Natural killer cell treated with Interleukin-12 subunit alpha and Interleukin-12 subunit beta and Interleukin-15 and Interleukin-18, amount 100 ng/mL, for 72 hours (primary cell): ENCODE measurements at regions not wholly inside any gene's neighbourhood (a gene's known extent, or its start where the extent isn't known, plus 50 kb on each side); places are given as distances from the start of the nearest gene placed in this dataset.

Source experiments
- ATAC-seq, 2 donors: fragments of 150-1000 bp; cut with Tn5 transposase in 1 of 2; sonication (Bioruptor Pico), chemical (Tn5 transposase) in 1 of 2; 2 replicates each; pipeline ENCODE4 v1.10.0; 2021
- DNase-seq: peaks from one replicate; pipeline ENCODE4 v3.0.0; 2022; ENCODE audit warnings: low spot score
- H3K27ac Mint-ChIP-seq, 2 donors: 1 replicate in 1 of 2; 2 replicates in 1 of 2; pipeline ENCODE4 v1.8.0; 2022; ENCODE audit warnings: mixed read lengths in 2 of 2, mild to moderate bottlenecking in 1 of 2, moderate library complexity in 1 of 2
- H3K27me3 Mint-ChIP-seq, 2 donors: 1 replicate in 1 of 2; 2 replicates in 1 of 2; pipeline ENCODE4 v1.8.0; 2022; ENCODE audit warnings: mixed read lengths in 2 of 2
- H3K36me3 Mint-ChIP-seq: one replicate; pipeline ENCODE4 v1.8.0; 2022; ENCODE audit warnings: mixed read lengths
- H3K4me1 Mint-ChIP-seq, 2 donors: 1 replicate in 1 of 2; 2 replicates in 1 of 2; pipeline ENCODE4 v1.8.0; 2022; ENCODE audit warnings: low read depth in 2 of 2, mixed read lengths in 2 of 2, mild to moderate bottlenecking in 1 of 2
- H3K4me3 Mint-ChIP-seq: one replicate; pipeline ENCODE4 v1.8.0; 2022; ENCODE audit warnings: mixed read lengths
- H3K9me3 Mint-ChIP-seq: 2 replicates; pipeline ENCODE4 v1.8.0; 2022; ENCODE audit warnings: mixed read lengths

- peaks cover 0 to 3% of the 10 kb centered on the region in 2 donors for H3K4me1 Mint-ChIP-seq
- ATAC-seq (no peak), DNase-seq (no peak)
- no peak overlapping the region for H3K4me3 Mint-ChIP-seq
- no peaks in the 10 kb centered on the region for H3K27me3 Mint-ChIP-seq
- H3K36me3 Mint-ChIP-seq = peaks cover 8% of the 10 kb centered on the region
- peaks cover 4% of the 10 kb centered on the region for H3K9me3 Mint-ChIP-seq
- H3K27ac Mint-ChIP-seq = no peak overlapping the region
Measured at GRCh38 chr2:62374301-62375112, 131.5 kb downstream of the TMEM17 start.

- no peak overlapping the region for H3K4me3 Mint-ChIP-seq
- DNase-seq (no peak), ATAC-seq (no peak)
- no peak overlapping the region for H3K27ac Mint-ChIP-seq
- H3K9me3 Mint-ChIP-seq = peaks cover 4% of the 10 kb centered on the region
- H3K4me1 Mint-ChIP-seq = peaks cover 0 to 6% of the 10 kb centered on the region in 2 donors
- peaks cover 8% of the 10 kb centered on the region for H3K36me3 Mint-ChIP-seq
- H3K27me3 Mint-ChIP-seq = no peaks in the 10 kb centered on the region
Measured at GRCh38 chr2:62372824-62373223, 133.2 kb downstream of the TMEM17 start.

GRCh38 chr2:62370321-62371250 is 135.4 kb downstream of the TMEM17 start:
- Mint-ChIP-seq H3K4me1 (peaks cover 0 to 6% of the 10 kb centered on the region in 2 donors), H3K4me3 (no peak overlapping the region), H3K27ac (no peak overlapping the region), H3K36me3 (peaks cover 8% of the 10 kb centered on the region), H3K9me3 (peaks cover 4% of the 10 kb centered on the region), H3K27me3 (no peaks in the 10 kb centered on the region)
- ATAC-seq (no peak), DNase-seq (no peak)

GRCh38 chr2:62369541-62370202 is 136.3 kb downstream of the TMEM17 start:
- Mint-ChIP-seq H3K36me3 (peaks cover 8% of the 10 kb centered on the region), H3K27ac (no peak overlapping the region), H3K9me3 (peaks cover 4% of the 10 kb centered on the region), H3K27me3 (no peaks in the 10 kb centered on the region), H3K4me1 (peaks cover 0 to 6% of the 10 kb centered on the region in 2 donors), H3K4me3 (no peak overlapping the region)
- DNase-seq (no peak), ATAC-seq (no peak)

GRCh38 chr2:62364791-62365528 is 141.0 kb downstream of the TMEM17 start:
- no peak overlapping the region for H3K4me3 Mint-ChIP-seq
- ATAC-seq (no peak), DNase-seq (no peak)
- H3K27ac Mint-ChIP-seq = no peak overlapping the region
- no peaks in the 10 kb centered on the region for H3K36me3 Mint-ChIP-seq
- no peaks in the 10 kb centered on the region for H3K9me3 Mint-ChIP-seq
- peaks cover 0 to 6% of the 10 kb centered on the region in 2 donors for H3K4me1 Mint-ChIP-seq
- H3K27me3 Mint-ChIP-seq = no peaks in the 10 kb centered on the region

GRCh38 chr2:62363166-62363565 is 142.8 kb downstream of the TMEM17 start:
- no peaks in the 10 kb centered on the region for H3K9me3 Mint-ChIP-seq
- no peak overlapping the region for H3K4me3 Mint-ChIP-seq
- H3K27me3 Mint-ChIP-seq = no peaks in the 10 kb centered on the region
- ATAC-seq (no peak), DNase-seq (no peak)
- H3K27ac Mint-ChIP-seq = no peak overlapping the region
- no peaks in the 10 kb centered on the region for H3K4me1 Mint-ChIP-seq
- no peaks in the 10 kb centered on the region for H3K36me3 Mint-ChIP-seq

GRCh38 chr2:62362561-62362960 is 143.4 kb downstream of the TMEM17 start:
- no peaks in the 10 kb centered on the region for H3K4me1 Mint-ChIP-seq
- no peak for DNase-seq
- no peak overlapping the region for H3K27ac Mint-ChIP-seq
- H3K4me3 Mint-ChIP-seq = no peak overlapping the region
- H3K9me3 Mint-ChIP-seq = no peaks in the 10 kb centered on the region
- ATAC-seq = no peak
- no peaks in the 10 kb centered on the region for H3K36me3 Mint-ChIP-seq
- H3K27me3 Mint-ChIP-seq = no peaks in the 10 kb centered on the region

GRCh38 chr2:62361964-62362363 is 144.0 kb downstream of the TMEM17 start:
- Mint-ChIP-seq H3K27ac (no peak overlapping the region), H3K27me3 (no peaks in the 10 kb centered on the region), H3K4me3 (no peak overlapping the region), H3K4me1 (no peaks in the 10 kb centered on the region), H3K9me3 (no peaks in the 10 kb centered on the region), H3K36me3 (no peaks in the 10 kb centered on the region)
- DNase-seq (no peak), ATAC-seq (no peak)

GRCh38 chr2:62354771-62355561 is 151.0 kb downstream of the TMEM17 start:
- H3K36me3 Mint-ChIP-seq = no peaks in the 10 kb centered on the region
- ATAC-seq (no peak), DNase-seq (no peak)
- no peak overlapping the region for H3K27ac Mint-ChIP-seq
- H3K27me3 Mint-ChIP-seq = no peaks in the 10 kb centered on the region
- no peaks in the 10 kb centered on the region for H3K4me1 Mint-ChIP-seq
- H3K9me3 Mint-ChIP-seq = no peaks in the 10 kb centered on the region
- H3K4me3 Mint-ChIP-seq = no peak overlapping the region

GRCh38 chr2:62352031-62352430 is 154.0 kb downstream of the TMEM17 start:
- Mint-ChIP-seq H3K9me3 (no peaks in the 10 kb centered on the region), H3K27me3 (no peaks in the 10 kb centered on the region), H3K27ac (no peak overlapping the region), H3K4me1 (no peaks in the 10 kb centered on the region), H3K36me3 (no peaks in the 10 kb centered on the region), H3K4me3 (no peak overlapping the region)
- DNase-seq = no peak
- no peak for ATAC-seq

GRCh38 chr2:62349788-62350187 is 153.9 kb downstream of the B3GNT2 start:
- H3K27me3 Mint-ChIP-seq = no peaks in the 10 kb centered on the region
- H3K4me3 Mint-ChIP-seq = no peak overlapping the region
- no peak overlapping the region for H3K27ac Mint-ChIP-seq
- H3K9me3 Mint-ChIP-seq = no peaks in the 10 kb centered on the region
- H3K36me3 Mint-ChIP-seq = no peaks in the 10 kb centered on the region
- ATAC-seq = no peak
- DNase-seq = no peak
- no peaks in the 10 kb centered on the region for H3K4me1 Mint-ChIP-seq

GRCh38 chr2:62348700-62349099 is 152.8 kb downstream of the B3GNT2 start:
- Mint-ChIP-seq H3K36me3 (no peaks in the 10 kb centered on the region), H3K27ac (no peak overlapping the region), H3K4me3 (no peak overlapping the region), H3K27me3 (no peaks in the 10 kb centered on the region), H3K4me1 (no peaks in the 10 kb centered on the region), H3K9me3 (no peaks in the 10 kb centered on the region)
- DNase-seq (no peak), ATAC-seq (no peak)
